GM18508 (cell line): ENCODE measurements at regions not wholly inside any gene's neighbourhood (a gene's known extent, or its start where the extent isn't known, plus 50 kb on each side); places are given as distances from the start of the nearest gene placed in this dataset.

Experiments used
- ATAC-seq: cut with Tn5 transposase; IDR thresholded peaks from one replicate; pipeline ENCODE4 v1.9.1; 2021; ENCODE audit warnings: moderate number of reproducible peaks; ENCODE audit not compliant: insufficient read depth, unreplicated experiment

- ATAC-seq = no peak
Measured at GRCh38 chr2:155141418-155141817, 442.9 kb downstream of the KCNJ3 start.

GRCh38 chr2:155125585-155126230, 427.2 kb downstream of the KCNJ3 start:
- no peak for ATAC-seq

- no peak for ATAC-seq
Measured at GRCh38 chr2:155115846-155116245, 417.4 kb downstream of the KCNJ3 start.

GRCh38 chr2:155111070-155111469, 412.6 kb downstream of the KCNJ3 start:
- no peak for ATAC-seq

GRCh38 chr2:155109527-155109926, 411.0 kb downstream of the KCNJ3 start:
- ATAC-seq = no peak

GRCh38 chr2:155100261-155100660, 401.8 kb downstream of the KCNJ3 start:
- no peak for ATAC-seq

- no peak for ATAC-seq
Measured at GRCh38 chr2:155099784-155100183, 401.3 kb downstream of the KCNJ3 start.

- no peak for ATAC-seq
Measured at GRCh38 chr2:155095613-155096012, 397.1 kb downstream of the KCNJ3 start.

- no peak for ATAC-seq
Measured at GRCh38 chr2:155080373-155080772, 381.9 kb downstream of the KCNJ3 start.

GRCh38 chr2:155070489-155070888, 372.0 kb downstream of the KCNJ3 start:
- no peak for ATAC-seq

GRCh38 chr2:155062922-155063258, 364.4 kb downstream of the KCNJ3 start:
- no peak for ATAC-seq

GRCh38 chr2:155062250-155062921, 363.9 kb downstream of the KCNJ3 start:
- ATAC-seq = no peak

GRCh38 chr2:155060896-155061295, 362.4 kb downstream of the KCNJ3 start:
- ATAC-seq = no peak

- ATAC-seq = no peak
Measured at GRCh38 chr2:155054712-155055111, 356.2 kb downstream of the KCNJ3 start.

GRCh38 chr2:155043097-155043496, 344.6 kb downstream of the KCNJ3 start:
- no peak for ATAC-seq

- ATAC-seq = no peak
Measured at GRCh38 chr2:155035308-155035707, 336.8 kb downstream of the KCNJ3 start.

GRCh38 chr2:155033652-155034051, 335.2 kb downstream of the KCNJ3 start:
- no peak for ATAC-seq

- no peak for ATAC-seq
Measured at GRCh38 chr2:155030296-155030695, 331.8 kb downstream of the KCNJ3 start.

GRCh38 chr2:155026651-155027174, 328.2 kb downstream of the KCNJ3 start:
- no peak for ATAC-seq

- no peak for ATAC-seq
Measured at GRCh38 chr2:155023674-155024073, 325.2 kb downstream of the KCNJ3 start.

GRCh38 chr2:155022531-155022930, 324.0 kb downstream of the KCNJ3 start:
- ATAC-seq = no peak

- ATAC-seq = no peak
Measured at GRCh38 chr2:155021618-155022017, 323.1 kb downstream of the KCNJ3 start.
